ENCODE measurements at regions not wholly inside any gene's neighbourhood (a gene's known extent, or its start where the extent isn't known, plus 50 kb on each side); places are given as distances from the start of the nearest gene placed in this dataset.

DNA sequence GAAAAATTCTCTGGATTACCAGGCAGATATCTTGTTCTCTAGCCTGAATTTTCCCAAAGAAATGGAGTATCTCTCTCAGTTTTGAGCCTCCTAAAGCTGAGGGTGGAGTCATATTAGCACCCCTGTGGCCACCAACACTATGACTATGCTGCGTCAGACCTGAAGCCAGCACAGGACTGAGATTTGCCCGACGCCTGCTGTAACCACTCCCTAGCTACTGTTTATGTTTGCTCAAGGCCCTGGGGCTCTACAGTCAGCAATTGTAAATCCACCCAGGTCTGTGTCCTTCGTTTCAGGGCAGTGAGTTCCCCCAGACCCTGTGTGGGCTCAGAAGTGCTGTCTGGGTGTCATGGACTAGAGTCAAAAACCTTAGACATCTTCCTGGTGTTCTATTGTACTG is 61.4 kb downstream of the ZXDA start:
- no peak for FAIRE-seq

DNA sequence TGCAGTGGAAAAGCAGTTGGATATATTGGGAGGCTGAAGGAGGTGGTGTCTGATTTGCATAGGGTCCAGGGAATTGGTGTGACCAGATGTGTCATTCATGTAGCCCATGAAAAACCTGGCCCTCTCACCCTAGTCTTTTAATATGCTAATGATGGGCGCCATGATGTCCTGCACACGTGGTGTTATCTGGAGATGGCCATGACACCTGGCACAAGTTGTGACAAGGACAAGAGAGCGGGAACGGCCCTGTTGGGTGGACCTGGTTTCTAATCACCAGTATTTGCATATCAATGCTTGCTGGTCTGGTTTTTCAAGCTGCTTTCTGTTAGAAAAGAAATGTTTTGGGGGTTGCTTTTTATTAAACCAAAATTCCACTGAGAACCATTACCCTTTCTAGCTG is 87.4 kb downstream of the ZXDA start:
- no peak for FAIRE-seq

DNA sequence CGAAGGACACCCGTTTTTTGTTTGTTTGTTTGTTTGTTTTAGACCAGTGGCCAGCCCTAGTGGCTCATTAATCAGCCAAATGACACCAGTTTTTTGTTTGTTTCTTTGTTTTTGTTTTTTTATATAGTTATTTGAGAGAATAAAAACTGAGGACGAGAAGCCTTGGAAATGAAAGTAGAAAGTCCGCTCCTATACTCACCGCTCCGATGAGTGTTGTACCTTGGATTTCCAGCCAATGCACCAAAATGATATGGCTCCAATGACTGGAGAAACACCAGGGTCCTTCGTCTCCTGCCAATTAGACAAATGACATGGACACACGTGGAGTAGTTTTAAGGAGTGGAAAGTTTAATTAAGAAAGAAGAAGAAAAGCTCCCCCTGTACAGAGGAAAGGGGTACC is 87.9 kb downstream of the ZXDA start:
- FAIRE-seq = no peak

DNA sequence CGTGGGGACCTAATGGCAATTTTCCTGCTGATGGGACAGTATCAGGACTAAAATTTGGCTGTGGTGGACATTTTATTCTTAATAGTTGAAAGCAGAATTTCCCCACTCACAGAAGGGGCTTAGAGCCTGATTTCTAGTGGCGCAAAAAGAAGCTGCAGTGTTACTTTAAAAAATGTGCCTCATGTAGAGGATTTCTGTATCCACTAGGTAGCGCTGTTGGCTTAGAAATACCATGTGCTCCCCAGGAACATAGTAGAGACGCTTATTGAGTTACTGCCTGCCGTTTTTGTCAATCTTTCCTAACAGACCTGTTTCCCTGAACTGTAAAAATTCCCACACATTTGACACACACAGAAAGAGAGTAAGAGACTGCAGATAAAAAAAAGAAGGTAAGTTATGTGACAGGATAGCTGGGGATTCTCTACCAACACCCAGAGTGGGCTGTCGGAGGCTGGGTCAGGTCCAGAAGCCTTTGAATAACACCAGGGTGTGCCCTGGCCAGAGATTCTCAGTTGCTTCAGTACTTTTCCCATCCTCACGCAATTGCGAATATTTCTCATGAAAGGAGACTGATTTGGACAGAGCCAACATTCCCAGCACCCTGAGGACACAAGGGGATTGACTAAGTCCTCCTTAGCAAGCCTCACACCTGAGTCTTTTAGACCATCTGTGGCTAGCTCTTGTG is 88.4 kb downstream of the ZXDA start:
- peak; percentile 99 for FAIRE-seq

DNA sequence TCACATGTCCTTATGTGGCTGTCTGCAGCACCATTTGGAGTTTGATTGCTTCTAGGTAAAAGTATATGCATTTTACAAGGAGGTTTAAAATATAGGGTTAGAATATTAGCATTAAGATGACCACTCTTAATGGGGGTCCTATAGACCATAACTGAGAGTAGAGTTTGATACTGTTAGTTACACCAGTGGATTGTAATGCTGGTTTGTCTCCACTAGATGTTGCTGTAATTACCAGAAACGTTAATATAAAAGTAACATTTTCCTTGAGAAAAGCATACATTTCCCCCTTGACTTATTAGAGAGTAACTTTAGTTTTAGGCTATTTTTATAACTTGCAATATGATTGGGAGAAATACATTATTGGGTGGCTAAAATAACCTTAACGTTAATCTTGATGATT is 93.0 kb downstream of the ZXDA start:
- FAIRE-seq = peak; percentile 75

DNA sequence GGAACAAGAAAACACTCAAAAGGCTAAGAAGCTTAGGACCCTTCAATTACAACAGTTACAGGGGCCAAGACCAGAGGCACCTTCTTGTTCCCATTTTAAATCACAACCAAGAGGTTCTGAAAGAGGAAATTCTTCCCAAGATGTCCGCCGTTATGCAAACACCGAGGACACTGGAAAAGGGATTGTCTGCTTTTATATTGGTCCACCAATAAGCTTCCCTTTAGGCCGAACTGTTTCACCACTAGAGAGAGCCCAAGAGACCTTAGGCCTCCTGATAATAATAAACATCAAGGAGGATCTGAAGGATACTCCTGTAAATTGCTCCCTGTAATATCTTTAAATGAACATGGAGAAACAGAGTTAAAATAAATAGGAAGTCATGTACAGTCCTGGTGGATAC is 92.6 kb upstream of the NLRP2B start:
- no peak for FAIRE-seq

DNA sequence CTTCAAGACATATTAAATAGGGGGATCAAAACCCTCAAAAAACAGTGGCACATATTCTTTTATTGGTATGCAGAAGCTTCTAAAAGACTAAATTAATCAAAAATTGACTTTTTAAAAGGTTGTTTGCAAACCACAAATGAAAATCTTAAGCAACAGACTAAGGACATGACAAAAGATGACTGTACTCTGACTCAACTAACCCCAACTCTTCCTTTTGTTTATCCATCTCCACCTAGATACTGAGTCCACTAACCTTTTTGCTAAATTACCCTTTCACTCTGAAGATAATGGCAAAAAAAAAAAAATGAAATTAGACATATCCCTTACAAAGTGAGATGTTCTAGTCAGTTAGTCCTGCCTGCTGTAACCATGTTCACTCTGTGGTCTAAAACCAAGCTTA is 91.6 kb upstream of the NLRP2B start:
- no peak for FAIRE-seq

DNA sequence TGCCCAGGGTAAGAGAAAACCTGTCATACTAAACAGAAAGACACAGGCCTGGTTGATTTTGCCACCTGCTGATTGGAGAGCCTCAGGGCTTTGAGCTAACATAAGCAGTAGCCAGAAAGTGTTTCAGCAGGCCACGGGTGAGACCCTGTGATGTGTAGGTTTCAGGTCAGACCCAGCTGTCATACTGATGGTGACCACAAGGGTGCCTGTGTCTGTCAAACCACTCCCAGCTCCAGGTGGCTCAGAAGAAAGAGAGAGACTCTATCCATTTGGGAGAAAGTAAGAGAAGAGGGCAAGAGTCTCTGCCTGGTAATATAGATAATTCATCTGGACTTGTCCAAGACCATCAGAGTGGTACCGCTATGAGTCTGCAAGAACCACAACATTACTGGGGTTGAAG is 72.8 kb upstream of the NLRP2B start:
- FAIRE-seq = no peak

DNA sequence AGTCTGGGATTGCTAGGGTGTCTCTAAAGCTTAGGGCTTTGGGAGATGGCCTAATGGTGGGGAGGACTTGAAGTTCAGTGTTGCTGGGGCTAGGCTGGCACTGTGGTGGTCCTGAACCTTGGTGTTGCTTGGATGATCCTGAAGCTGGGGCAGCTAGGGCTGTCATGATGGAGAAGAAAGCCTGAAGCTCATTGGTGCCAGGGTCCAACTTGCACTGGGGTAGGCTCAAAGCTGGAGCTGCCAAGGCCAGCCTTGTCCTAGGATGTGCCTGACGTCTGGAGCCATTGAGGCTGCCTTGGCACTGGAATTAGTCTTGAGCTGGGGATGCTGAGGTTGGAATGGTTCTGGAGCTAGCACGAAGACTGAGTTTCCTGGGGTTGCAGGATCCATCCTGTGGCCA is 61.0 kb upstream of the NLRP2B start:
- FAIRE-seq = no peak

DNA sequence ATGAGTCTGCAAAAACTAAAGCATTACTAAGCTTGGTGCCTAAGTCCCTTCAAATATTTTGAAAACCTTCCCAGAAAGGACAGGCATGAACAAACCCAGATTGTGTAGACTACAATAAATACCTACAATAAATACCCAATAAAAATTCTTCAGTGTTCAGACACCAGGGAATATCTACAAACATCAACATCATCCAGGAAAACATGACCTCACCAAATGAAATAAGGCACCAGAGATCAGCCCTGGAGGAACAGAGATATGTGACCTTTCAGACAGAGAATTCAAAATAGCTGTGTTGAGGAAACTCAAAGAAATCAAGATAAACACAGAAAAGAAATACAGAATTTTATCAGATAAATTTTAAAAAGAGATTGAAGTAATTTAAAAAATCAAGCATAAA is 57.8 kb upstream of the NLRP2B start:
- FAIRE-seq = no peak
